ENCODE measurements at regions not wholly inside any gene's neighbourhood (a gene's known extent, or its start where the extent isn't known, plus 50 kb on each side); places are given as distances from the start of the nearest gene placed in this dataset.

- TF ChIP-seq CTCF (IDR thresholded peaks at IDR 0.05), result no peak
- no peak for TF ChIP-seq POLR2A (IDR thresholded peaks at IDR 0.05)
Observed at GRCh38 chr16:51236583-51236982, 85.5 kb upstream of the SALL1 start.

All from vagina (tissue), 2 donors.